HEK293 (cell line): ENCODE measurements at regions not wholly inside any gene's neighbourhood (a gene's known extent, or its start where the extent isn't known, plus 50 kb on each side); places are given as distances from the start of the nearest gene placed in this dataset.

Source experiments
- BCL11A ChIP-seq: fragments of 450-650 bp; formaldehyde crosslinking; IDR thresholded peaks from 2 replicates; pipeline ENCODE4 v1.5.1; 2016; ENCODE audit warnings: low read depth, missing biosample characterization, missing genetic modification characterization
- TF ChIP-seq, protein P1 (sequence below): fragments of 450-650 bp; formaldehyde crosslinking; IDR thresholded peaks from 2 replicates; pipeline ENCODE4 v1.5.1; 2016; ENCODE audit warnings: missing biosample characterization, missing genetic modification characterization

GRCh38 chr3:154552338-154552737, 122.3 kb upstream of the GPR149 start:
- TF ChIP-seq, protein P1, sequence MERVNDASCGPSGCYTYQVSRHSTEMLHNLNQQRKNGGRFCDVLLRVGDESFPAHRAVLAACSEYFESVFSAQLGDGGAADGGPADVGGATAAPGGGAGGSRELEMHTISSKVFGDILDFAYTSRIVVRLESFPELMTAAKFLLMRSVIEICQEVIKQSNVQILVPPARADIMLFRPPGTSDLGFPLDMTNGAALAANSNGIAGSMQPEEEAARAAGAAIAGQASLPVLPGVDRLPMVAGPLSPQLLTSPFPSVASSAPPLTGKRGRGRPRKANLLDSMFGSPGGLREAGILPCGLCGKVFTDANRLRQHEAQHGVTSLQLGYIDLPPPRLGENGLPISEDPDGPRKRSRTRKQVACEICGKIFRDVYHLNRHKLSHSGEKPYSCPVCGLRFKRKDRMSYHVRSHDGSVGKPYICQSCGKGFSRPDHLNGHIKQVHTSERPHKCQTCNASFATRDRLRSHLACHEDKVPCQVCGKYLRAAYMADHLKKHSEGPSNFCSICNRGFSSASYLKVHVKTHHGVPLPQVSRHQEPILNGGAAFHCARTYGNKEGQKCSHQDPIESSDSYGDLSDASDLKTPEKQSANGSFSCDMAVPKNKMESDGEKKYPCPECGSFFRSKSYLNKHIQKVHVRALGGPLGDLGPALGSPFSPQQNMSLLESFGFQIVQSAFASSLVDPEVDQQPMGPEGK (tag by site-specific recombination), result no peak
- no peak for TF ChIP-seq BCL11A (tag by site-specific recombination)
